ENCODE measurements at regions not wholly inside any gene's neighbourhood (a gene's known extent, or its start where the extent isn't known, plus 50 kb on each side); places are given as distances from the start of the nearest gene placed in this dataset.

- TF ChIP-seq, protein P1, sequence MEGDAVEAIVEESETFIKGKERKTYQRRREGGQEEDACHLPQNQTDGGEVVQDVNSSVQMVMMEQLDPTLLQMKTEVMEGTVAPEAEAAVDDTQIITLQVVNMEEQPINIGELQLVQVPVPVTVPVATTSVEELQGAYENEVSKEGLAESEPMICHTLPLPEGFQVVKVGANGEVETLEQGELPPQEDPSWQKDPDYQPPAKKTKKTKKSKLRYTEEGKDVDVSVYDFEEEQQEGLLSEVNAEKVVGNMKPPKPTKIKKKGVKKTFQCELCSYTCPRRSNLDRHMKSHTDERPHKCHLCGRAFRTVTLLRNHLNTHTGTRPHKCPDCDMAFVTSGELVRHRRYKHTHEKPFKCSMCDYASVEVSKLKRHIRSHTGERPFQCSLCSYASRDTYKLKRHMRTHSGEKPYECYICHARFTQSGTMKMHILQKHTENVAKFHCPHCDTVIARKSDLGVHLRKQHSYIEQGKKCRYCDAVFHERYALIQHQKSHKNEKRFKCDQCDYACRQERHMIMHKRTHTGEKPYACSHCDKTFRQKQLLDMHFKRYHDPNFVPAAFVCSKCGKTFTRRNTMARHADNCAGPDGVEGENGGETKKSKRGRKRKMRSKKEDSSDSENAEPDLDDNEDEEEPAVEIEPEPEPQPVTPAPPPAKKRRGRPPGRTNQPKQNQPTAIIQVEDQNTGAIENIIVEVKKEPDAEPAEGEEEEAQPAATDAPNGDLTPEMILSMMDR (conservative IDR thresholded peaks at IDR 0.05; ENCODE audit: low read depth): no peak
- POLR2A ChIA-PET (ENCODE audit: low non-redundant PET): no interaction called here
- H3K27ac ChIP-seq: no peak overlapping the region
- no peak for DNase-seq (ENCODE audit: low spot score)
- CTCF ChIA-PET: no interaction called here
These were observed 512.2 kb upstream of the TNC start for GRCh38 chr9:115629879-115630840.

- H3K27ac ChIP-seq: no peak overlapping the region
- no peak for DNase-seq (ENCODE audit: low spot score)
- POLR2A ChIA-PET (ENCODE audit: low non-redundant PET): no interaction called here
- CTCF ChIA-PET: no interaction called here
- TF ChIP-seq, protein P1 (conservative IDR thresholded peaks at IDR 0.05; ENCODE audit: low read depth): no peak
These were observed 514.4 kb upstream of the TNC start for GRCh38 chr9:115632391-115632790.

- CTCF ChIA-PET: interaction anchor here (0.6 to 1.2 kb wide), 2 partner anchors 18 to 487 kb away, joined by 3 to 4 read pairs; no protein-coding TSS in a partner anchor
- TF ChIP-seq, protein P1 (conservative IDR thresholded peaks at IDR 0.05; ENCODE audit: low read depth): no peak
- H3K27ac ChIP-seq: no peak overlapping the region
- DNase-seq (ENCODE audit: low spot score): no peak
- POLR2A ChIA-PET (ENCODE audit: low non-redundant PET): no interaction called here
These were observed 515.1 kb upstream of the TNC start for GRCh38 chr9:115633104-115633503.

DNA sequence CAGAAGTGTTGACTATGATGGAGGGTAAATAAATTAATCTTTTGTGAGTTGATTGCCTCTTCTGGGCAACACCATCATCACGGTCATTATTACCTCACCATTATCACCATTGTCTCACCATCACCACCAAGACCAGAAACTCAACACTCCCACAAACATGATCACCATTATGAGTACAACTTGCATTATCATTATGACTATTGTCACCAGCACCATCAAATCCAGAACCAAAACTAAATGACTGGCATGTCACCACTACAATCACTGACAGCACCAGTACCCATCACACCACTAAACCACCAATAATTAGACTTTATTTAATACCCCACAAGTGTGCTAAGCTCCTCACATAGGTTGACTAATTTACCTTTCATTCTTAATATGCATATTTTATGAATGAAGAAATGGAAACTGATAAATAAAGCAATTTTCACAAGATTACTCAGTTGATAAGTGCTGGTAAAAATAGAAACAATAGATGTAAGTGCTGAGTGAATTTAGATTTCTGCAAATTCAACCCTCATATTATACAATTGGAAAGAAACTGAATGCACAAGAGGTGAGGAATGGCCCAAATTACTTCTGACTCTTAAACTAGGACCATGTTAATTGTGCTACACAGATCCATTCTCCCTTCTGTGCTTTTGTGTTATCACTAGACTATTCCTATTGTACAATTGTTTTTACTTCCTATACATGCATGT, 517.8 kb upstream of the PAPPA start:
- TF ChIP-seq, protein P1 (conservative IDR thresholded peaks at IDR 0.05; ENCODE audit: low read depth): no peak
- POLR2A ChIA-PET (ENCODE audit: low non-redundant PET): no interaction called here
- DNase-seq (ENCODE audit: low spot score): no peak
- no peak overlapping the region for H3K27ac ChIP-seq
- CTCF ChIA-PET: interaction anchor here (0.7 kb wide), 1 partner anchor 548 kb away, joined by 3 read pairs; no protein-coding TSS in a partner anchor

DNA sequence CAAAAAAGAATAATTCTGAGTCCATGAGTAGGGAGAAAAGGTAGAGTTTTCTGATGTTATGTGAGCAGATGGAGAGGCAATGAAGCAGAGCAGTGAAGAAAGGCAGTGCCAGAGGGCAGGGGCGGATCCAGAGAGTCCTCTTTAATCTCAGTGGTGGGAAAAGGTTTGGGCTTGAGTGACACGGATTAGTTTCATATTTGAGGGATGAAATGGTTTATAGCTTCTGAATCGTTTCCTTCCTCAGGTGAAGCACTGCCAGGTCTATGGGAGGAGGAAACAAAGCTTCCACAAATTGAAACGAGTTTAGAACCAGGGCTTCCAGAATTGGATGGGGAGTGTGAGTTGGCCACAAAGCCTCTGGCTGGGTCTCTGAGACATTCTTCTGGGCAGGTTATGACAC, 517.0 kb upstream of the PAPPA start:
- CTCF ChIA-PET: interaction anchor here (0.7 kb wide), 1 partner anchor 547 kb away, joined by 3 read pairs; no protein-coding TSS in a partner anchor
- no peak for DNase-seq (ENCODE audit: low spot score)
- TF ChIP-seq, protein P1 (conservative IDR thresholded peaks at IDR 0.05; ENCODE audit: low read depth): no peak
- H3K27ac ChIP-seq: no peak overlapping the region
- POLR2A ChIA-PET (ENCODE audit: low non-redundant PET): no interaction called here

- CTCF ChIA-PET: no interaction called here
- TF ChIP-seq, protein P1 (conservative IDR thresholded peaks at IDR 0.05; ENCODE audit: low read depth): no peak
- POLR2A ChIA-PET (ENCODE audit: low non-redundant PET): no interaction called here
- no peak overlapping the region for H3K27ac ChIP-seq
- DNase-seq (ENCODE audit: low spot score): no peak
These were observed 515.9 kb upstream of the PAPPA start for GRCh38 chr9:115637661-115638060.

Data from RWPE1 (cell line).